Cardiac septum (tissue), 1 donor: ENCODE measurements at regions not wholly inside any gene's neighbourhood (a gene's known extent, or its start where the extent isn't known, plus 50 kb on each side); places are given as distances from the start of the nearest gene placed in this dataset.

Experiments used
- DNase-seq: peaks from one replicate; pipeline ENCODE4 v3.0.0-alpha.2; 2020; ENCODE audit warnings: low spot score
- intact Hi-C: fragments of 100-400 bp; cut with DNase I; formaldehyde crosslinking; loops from one replicate; pipeline ENCODE4 v1.14.0; 2022
- donor health status: DM: no; HTN: no; CAD: no.

GRCh38 chr1:37127254-37127748, 93.0 kb upstream of the GRIK3 start:
- intact Hi-C loops = no loop called here
- DNase-seq = peak; percentile 58

- DNase-seq = no peak
- intact Hi-C loops = no loop called here
Measured at GRCh38 chr1:37128091-37128490, 93.8 kb upstream of the GRIK3 start.

GRCh38 chr1:37130221-37130948, 96.1 kb upstream of the GRIK3 start:
- intact Hi-C loops = no loop called here
- no peak for DNase-seq

DNA sequence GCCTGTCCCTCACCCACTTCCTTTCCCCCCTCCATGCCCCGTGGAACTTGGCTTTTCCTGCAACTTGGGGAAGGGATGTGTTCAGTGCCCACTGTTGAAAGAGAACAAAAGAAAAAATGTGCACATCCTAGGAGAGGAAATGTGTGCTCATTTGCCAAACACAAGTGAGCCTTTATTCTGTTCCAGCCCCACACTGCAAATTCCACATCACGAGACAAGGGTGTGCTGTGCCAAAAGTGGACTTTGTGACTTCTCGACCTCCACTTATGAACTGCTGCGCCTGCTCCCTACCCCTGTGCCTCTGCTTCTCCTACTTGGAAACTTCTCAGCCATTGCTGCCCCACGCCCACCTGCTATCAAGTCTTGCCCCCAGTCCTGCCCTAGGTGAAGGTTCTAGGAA, 97.0 kb upstream of the GRIK3 start:
- intact Hi-C loops = no loop called here
- no peak for DNase-seq

- no peak for DNase-seq
- intact Hi-C loops = no loop called here
Measured at GRCh38 chr1:37133276-37134145, 99.2 kb upstream of the GRIK3 start.

DNA sequence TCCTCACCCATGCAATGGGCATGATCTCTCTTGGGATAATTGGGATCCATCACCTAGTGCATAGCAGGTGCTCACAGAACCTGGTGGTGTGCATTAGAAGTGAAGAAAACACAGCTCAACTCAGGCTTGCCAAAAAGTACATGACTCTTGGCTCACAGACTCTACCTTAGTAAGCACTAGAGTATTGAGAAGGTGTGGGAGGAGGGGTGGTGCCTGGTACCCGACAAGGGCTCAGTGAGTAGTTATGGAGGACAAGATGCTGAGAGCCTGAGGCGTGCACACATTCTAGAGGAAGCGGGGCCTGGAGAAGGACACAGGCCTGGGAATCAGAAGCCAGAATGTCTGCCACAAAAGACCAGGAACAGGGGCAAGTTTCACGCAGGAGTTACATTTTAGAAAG, 100.3 kb upstream of the GRIK3 start:
- intact Hi-C loops = no loop called here
- peak; percentile 6 for DNase-seq

DNA sequence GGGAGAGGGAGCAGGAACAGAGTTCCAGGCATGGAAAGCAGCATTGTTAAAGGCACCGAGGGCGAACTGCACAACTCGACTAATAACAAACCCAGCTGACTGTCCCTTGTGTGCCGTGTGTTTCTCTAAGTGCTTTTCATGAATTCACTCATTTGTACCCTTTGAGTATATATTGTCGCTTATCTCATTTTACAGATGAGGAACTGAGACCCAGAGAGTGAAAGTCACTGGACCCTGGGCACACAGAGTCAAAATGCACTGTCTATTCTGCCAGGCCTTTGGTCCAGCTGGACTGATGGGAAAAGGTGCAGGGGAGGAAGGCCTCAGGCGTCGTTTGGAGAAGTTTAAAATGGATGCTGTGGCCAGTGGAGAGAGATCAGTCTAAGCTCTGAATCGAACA, 100.7 kb upstream of the GRIK3 start:
- intact Hi-C loops = no loop called here

DNA sequence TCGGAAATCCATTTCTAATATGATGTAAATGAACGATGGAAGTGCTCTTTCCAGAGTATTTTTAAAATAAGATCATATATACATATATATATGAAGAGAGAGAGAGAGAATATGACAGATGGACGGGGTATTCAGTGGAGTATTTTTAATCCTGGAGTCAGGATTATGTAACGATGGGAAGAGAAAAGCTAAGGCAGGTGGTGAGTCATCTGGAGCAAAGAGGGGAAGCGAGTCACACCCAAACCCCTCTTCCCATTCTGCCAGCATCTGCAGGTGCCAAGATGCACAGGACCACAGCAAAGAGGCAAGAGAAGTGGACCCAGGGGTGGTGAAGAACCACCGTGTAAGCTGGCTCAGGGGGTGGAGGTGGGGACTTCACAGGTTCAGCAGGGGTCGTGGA, 102.7 kb upstream of the GRIK3 start:
- DNase-seq = peak; percentile 12
- intact Hi-C loops = no loop called here

More for the DNA sequence above, 100.7 kb upstream of the GRIK3 start:
- peak; percentile 3 for DNase-seq

DNA sequence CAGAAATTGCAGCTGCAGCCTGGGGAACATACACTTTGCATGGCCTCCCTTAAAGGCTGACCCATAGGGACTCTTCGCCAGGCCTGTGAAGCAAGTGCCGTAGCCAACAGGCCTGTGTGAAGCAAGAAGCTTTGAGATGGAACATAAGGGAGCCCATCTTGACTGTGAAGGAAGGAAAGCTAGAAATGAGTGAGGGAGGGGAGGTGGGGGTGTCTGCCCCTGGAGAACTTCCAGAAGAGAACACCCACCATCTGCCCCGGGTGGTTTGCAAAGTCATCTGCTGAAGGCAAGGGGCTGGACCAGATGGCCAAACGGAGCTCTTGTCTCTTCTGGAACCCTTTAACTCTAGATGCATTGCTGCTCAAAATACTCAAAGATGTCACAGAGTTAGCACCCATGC, 103.3 kb upstream of the GRIK3 start:
- intact Hi-C loops = no loop called here
- peak; percentile 22 for DNase-seq

DNA sequence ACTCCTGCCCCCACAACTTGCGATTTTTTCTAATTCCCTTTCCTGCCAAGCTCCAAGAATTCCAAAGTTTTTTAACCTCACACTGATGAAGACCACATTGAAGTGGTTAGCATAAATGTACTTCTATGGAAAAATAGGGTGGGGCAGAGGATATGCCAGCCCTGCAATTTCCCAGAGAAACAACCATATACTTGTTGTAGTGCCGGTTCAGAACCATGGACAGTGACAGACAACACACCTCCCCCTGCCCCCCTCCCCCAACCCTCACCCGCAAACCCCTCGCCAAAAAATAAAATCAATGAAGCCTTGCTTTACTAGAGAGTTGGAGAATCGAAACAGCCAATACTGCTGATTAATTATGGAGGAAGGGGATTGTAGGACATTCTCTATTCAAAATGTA, 109.5 kb upstream of the GRIK3 start:
- intact Hi-C loops = no loop called here
- DNase-seq = no peak

- intact Hi-C loops = no loop called here
- no peak for DNase-seq
Measured at GRCh38 chr1:37146071-37146470, 111.8 kb upstream of the GRIK3 start.

GRCh38 chr1:37147392-37147831, 113.1 kb upstream of the GRIK3 start:
- intact Hi-C loops = no loop called here
- DNase-seq = peak; percentile 29

- peak; percentile 12 for DNase-seq
- intact Hi-C loops = no loop called here
Measured at GRCh38 chr1:37147906-37148305, 113.6 kb upstream of the GRIK3 start.

DNA sequence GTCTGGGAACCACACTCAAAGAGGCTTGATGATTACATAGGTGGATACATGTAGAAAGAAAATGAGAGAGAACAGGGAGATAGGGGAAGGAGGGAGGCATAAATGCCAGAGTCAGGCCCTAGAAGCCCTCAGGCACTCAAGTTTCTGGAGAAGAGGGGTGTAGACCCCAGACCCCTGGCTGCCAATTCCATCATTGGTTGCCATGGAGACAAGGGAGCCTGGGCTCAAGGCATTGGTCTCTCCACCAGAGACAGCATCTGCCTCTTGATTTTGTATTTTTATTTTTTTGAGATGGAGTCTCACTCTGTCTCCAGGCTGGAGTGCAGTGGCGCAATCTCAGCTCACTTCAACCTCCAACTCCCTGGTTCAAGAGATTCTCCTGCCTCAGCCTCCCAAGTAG, 114.3 kb upstream of the GRIK3 start:
- DNase-seq = peak; percentile 10
- intact Hi-C loops = no loop called here

DNA sequence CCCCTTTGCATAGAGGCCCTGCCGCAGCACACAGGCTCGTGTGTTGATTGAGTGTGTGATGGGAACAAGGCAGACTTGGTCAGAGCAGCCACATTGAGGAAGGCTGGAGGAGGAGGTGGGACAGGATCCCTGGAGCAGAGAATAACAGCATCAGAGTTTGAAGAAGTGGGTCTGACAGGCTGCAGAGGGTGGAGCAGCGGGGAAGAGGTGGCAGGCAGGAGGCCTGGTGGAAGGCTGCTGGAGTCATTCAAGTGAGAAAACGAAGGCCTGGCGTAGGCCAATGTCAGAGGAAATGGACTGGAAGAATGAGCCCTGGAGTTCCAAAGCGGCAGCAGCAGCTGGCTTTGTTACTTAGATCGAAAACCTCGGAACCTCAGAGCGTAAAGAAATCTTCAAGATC, 115.0 kb upstream of the GRIK3 start:
- intact Hi-C loops = no loop called here
- peak; percentile 20 for DNase-seq

DNA sequence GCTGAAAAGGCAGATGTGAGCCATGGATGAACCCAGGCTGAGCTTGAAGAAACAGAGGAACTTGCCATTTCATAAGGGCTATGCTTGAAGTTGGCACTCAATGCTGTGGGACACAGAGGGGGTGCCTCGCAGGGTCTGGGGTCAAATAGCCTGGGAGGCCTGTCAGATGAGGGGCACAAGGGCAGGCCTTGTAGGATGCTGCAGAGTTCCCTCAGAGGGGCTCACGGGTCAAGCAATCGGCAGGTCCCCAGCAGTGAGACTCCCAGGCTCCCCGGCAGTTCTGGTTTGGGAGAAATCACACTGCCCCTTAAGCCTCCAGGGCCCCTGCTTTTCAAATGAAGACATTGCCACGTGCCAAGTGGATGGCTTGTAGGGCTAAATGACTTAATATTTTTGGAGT, 116.7 kb upstream of the GRIK3 start:
- intact Hi-C loops = no loop called here
- DNase-seq = peak; percentile 69

DNA sequence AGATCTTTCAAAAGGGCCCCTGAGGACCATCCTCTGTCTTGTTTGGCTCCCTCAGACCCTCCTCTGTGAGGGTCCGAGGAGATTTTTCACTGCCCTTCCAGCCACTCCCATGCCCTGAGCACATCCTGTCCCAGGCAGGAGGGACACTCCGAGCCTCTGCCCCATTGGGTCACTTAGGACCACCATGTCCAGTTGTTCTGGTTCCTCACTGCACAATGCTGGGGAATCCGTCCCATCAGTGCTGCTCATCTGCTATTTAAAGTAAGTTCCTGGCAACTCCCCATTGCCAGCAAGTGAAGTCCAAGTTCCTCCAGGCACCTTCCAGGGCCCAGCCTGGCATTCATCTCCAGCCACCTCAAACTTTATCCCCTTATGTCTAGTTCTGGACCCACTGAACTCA, 117.5 kb upstream of the GRIK3 start:
- intact Hi-C loops = no loop called here
- DNase-seq = peak; percentile 72

GRCh38 chr1:37152491-37152890, 118.2 kb upstream of the GRIK3 start:
- intact Hi-C loops = no loop called here
- no peak for DNase-seq

DNA sequence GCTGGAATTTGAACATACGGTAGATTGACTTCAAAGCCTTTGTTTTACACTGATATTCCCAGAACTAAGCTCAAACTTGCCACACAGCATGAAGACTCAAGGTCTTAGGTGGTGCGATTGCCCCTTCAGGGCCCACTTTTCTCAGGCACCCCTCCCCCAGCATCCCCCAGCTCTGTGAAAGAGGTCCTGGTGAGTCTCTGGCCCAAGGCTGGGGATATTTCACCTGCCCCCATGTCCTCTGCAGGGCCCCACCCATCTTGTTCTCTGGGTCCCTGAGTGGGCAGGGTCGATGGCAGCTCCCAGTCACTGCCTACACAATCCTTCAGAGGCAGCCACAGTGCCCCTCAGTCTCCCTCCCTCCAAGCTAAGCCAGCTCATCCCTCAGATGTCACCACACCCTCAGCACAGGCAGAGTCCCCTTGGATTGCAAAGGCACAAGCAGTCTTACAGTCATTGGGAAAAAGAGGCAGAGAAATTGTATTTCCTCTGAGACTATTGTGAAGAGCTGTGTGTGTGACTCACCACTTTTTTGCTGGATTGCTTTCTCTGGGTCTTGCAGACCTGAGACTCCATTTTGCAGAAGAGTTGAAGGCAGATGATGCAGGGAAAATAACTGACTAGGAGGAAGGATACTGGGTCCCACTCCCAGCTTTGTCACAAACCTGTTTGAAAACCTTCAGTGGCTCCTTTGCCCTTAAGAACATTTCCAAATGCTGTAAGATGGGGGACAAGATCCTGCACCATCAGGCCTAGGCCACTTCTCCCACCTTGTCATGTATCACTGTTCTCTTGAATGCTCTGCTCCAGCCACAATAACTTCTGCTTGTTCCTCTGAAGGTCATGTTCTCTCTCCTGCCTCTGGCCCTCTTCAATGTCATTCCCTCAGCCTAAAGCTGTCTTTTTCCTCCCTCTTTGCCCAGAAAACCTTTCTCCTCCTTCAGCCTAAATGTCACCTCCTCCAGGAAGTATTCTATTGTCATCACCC, 119.1 kb upstream of the GRIK3 start:
- intact Hi-C loops = no loop called here
- DNase-seq = peak; percentile 35

DNA sequence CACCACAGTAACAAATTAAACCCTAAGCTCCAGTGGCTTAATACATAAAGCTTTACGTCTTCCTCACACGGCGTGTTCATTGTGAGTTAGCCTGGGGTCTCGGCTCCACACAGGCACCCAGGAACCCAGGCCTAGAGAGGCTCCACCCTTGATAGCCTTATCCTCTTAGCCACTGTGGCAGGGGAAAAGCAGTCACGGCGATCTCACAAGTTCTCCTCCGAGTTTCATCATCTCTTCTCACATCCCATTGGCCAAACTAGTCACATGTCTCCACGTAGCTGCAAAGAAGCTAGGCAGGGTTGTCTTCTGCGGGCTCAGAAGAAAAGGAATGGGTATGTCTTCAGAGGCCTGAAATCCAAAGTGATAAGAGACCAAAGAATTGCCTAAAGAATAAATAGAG, 122.3 kb upstream of the GRIK3 start:
- DNase-seq = peak; percentile 54
- intact Hi-C loops = no loop called here
